ENCODE measurements at regions not wholly inside any gene's neighbourhood (a gene's known extent, or its start where the extent isn't known, plus 50 kb on each side); places are given as distances from the start of the nearest gene placed in this dataset.

- TF ChIP-seq CTCF (conservative IDR thresholded peaks at IDR 0.05; ENCODE audit: low read length) (no peak), EZH2phosphoT487 (IDR thresholded peaks at IDR 0.05; ENCODE audit: borderline replicate concordance, low read depth, low read length) (no peak)
Observed at GRCh38 chr4:57764856-57765255, 654.7 kb upstream of the IGFBP7 start.
